Ascending aorta (tissue), 2 donors: ENCODE measurements at regions not wholly inside any gene's neighbourhood (a gene's known extent, or its start where the extent isn't known, plus 50 kb on each side); places are given as distances from the start of the nearest gene placed in this dataset.

Experiments
- DNase-seq, 2 donors: peaks; one replicate each; pipeline ENCODE4 v3.0.0-alpha.2; 2019; ENCODE audit warnings: low spot score in 2 of 2
- H3K27ac ChIP-seq, 2 donors: fragments of 200-600 bp; sonication (generic); one replicate each; pipeline ENCODE4 v1.5.1; 2016 to 2017; ENCODE audit warnings: mild to moderate bottlenecking in 1 of 2
- H3K27me3 ChIP-seq: fragments of 200-600 bp; sonication (generic); one replicate; pipeline ENCODE4 v1.5.1; 2017
- H3K36me3 ChIP-seq, 2 donors: fragments of 200-600 bp; sonication (generic); one replicate each; pipeline ENCODE4 v1.5.1; 2016
- H3K4me1 ChIP-seq, 2 donors: fragments of 200-600 bp; sonication (generic); one replicate each; pipeline ENCODE4 v1.5.1; 2016 to 2017; ENCODE audit warnings: mild to moderate bottlenecking in 1 of 2
- H3K4me3 ChIP-seq, 2 donors: fragments of 200-600 bp; sonication (generic); one replicate each; pipeline ENCODE4 v1.5.1; 2016 to 2017; ENCODE audit warnings: mild to moderate bottlenecking in 1 of 2
- H3K9me3 ChIP-seq, 2 donors: fragments of 200-600 bp; sonication (generic); one replicate each; pipeline ENCODE4 v1.5.1; 2016
- intact Hi-C: fragments of 100-400 bp; cut with DNase I; formaldehyde crosslinking; loops from one replicate; pipeline ENCODE4 v1.15.1; 2023
- TF ChIP-seq, protein P1 (sequence below), 3 experiments: fragments of 200-600 bp in 2 of 3; fragments of 450-650 bp in 1 of 3; sonication (generic) in 2 of 3; IDR thresholded peaks; one replicate each; pipeline ENCODE4 v1.5.1; 2016 to 2019; ENCODE audit warnings: antibody characterized with exemption in 3 of 3, mild to moderate bottlenecking in 1 of 3, moderate library complexity in 1 of 3

DNA sequence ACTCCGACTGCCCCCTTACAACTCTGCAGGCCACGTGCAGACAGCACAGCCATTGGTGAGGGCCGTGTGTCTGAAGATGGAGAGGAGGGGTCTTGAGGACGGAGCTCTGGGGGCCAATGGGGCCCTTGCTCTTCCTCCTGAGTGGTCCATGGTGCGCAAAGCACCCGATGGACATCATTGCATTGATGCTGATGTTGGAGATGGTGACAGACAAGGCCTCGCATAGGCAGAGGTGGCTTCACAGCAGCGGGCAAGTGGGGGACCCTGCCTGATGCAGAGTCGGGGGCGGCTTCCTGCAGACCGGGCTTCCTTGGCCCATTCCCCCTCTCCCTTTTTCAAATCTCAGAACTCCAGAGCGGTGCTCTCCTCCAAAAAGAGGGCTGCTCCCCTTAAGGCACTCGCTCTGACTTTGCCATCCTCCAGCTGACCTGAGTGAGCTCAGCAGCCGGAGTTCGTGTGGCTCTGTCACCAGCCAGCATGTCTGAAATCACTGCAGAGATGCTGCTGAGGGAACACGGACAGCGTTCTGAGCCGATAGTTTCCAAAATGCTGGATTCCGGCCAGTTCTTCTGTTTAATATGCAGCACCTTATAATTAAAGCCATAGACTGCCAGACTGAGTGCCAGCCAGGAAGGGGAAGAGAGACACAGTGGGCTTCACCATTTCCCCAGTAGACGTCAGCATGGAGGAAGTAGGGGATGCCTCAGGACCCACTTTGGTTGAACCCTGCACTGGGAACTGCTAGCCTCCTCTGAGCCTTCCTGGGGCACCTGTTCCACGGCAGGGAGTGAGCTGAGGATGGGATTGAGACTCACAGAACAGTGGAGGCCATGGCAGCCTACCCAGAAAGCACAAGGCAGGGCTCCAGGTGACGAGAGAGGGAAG lies 278.2 kb downstream of the BRD1 start:
- Histone ChIP-seq H3K9me3 (no peaks in the 10 kb centered on the region), H3K27ac (no peak overlapping the region), H3K4me3 (no peak overlapping the region), H3K36me3 (no peaks in the 10 kb centered on the region), H3K4me1 (no peaks in the 10 kb centered on the region), H3K27me3 (no peaks in the 10 kb centered on the region)
- peak in 1 of 2 donors; percentile 39 for DNase-seq
- TF ChIP-seq, protein P1, sequence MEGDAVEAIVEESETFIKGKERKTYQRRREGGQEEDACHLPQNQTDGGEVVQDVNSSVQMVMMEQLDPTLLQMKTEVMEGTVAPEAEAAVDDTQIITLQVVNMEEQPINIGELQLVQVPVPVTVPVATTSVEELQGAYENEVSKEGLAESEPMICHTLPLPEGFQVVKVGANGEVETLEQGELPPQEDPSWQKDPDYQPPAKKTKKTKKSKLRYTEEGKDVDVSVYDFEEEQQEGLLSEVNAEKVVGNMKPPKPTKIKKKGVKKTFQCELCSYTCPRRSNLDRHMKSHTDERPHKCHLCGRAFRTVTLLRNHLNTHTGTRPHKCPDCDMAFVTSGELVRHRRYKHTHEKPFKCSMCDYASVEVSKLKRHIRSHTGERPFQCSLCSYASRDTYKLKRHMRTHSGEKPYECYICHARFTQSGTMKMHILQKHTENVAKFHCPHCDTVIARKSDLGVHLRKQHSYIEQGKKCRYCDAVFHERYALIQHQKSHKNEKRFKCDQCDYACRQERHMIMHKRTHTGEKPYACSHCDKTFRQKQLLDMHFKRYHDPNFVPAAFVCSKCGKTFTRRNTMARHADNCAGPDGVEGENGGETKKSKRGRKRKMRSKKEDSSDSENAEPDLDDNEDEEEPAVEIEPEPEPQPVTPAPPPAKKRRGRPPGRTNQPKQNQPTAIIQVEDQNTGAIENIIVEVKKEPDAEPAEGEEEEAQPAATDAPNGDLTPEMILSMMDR (IDR thresholded peaks at IDR 0.05), result no peak
- intact Hi-C loops, result no loop called here

DNA sequence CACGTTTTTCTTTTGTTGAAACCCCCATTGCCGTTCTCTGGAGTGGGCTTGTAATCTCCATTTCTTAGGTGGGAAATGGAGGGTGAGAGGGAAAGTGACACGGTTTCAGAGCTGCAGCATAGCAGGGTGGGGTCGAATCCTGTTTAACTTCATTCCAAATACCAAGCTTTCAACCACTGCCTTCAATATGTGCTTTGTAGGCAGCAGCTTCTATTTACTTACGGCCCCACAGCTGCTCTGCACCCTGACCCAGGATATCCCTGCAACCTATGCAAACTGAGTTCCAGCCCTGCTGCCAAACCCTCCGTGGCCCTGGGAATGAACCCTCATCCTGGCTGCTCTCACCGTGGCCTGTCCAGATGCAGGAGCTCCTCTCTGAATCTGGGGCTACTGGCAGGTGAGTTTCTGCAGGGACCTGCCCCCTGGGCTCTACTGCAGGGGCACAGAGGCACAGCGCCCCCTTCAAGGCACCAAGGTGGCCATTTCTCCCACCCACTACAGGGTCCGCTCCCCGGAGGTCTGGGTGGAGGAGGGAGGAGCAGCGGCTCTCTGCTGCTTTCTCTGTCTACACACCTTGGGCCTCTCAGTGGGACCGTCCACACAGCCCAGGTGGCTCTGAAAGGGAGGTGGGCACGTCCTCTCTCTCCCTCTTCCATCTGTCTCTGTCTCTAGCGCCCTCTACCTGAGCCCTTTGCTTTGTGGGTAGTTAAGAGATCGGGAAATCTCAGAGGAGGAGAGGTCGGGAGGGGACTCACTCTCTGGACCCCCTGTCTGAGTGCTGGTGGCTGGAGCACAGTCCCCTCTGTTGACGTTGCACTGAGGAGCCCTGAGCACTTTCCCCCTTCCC lies 279.1 kb downstream of the BRD1 start:
- Histone ChIP-seq H3K27me3 (no peaks in the 10 kb centered on the region), H3K4me3 (no peak overlapping the region), H3K36me3 (no peaks in the 10 kb centered on the region), H3K9me3 (no peaks in the 10 kb centered on the region), H3K27ac (no peak overlapping the region), H3K4me1 (no peaks in the 10 kb centered on the region)
- TF ChIP-seq, protein P1 (IDR thresholded peaks at IDR 0.05), result no peak
- intact Hi-C loops, result no loop called here
- peak in 1 of 2 donors; percentile 41 for DNase-seq

DNA sequence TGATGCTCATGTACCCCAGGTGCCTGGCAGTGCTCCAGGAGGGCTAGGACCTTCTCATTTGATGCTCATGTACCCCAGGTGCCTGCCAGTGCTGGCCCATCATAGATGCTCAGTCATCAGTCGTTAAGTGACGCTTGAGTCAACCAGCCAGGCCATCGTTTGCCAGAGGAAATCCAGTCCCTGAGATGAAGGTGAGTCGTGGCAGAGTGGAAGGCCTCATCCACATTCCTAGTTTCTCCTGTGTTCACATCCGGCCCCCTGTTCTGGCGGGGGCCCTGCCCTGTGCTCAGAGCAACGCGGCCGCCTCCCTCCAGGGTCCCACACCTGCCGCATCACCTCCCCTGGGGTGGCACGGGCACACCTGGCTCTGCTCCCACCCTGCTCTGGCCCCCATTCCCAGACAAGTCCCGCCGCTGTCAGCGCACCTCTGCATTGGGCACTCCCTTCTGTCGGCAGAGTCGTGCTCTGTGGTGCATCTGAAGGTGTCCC lies 279.9 kb downstream of the BRD1 start:
- DNase-seq, result peak in 1 of 2 donors; percentile 48
- Histone ChIP-seq H3K4me1 (no peaks in the 10 kb centered on the region), H3K36me3 (no peaks in the 10 kb centered on the region), H3K27ac (no peak overlapping the region), H3K9me3 (no peaks in the 10 kb centered on the region), H3K27me3 (no peaks in the 10 kb centered on the region), H3K4me3 (no peak overlapping the region)
- TF ChIP-seq, protein P1 (IDR thresholded peaks at IDR 0.05), result no peak
- intact Hi-C loops, result no loop called here

DNA sequence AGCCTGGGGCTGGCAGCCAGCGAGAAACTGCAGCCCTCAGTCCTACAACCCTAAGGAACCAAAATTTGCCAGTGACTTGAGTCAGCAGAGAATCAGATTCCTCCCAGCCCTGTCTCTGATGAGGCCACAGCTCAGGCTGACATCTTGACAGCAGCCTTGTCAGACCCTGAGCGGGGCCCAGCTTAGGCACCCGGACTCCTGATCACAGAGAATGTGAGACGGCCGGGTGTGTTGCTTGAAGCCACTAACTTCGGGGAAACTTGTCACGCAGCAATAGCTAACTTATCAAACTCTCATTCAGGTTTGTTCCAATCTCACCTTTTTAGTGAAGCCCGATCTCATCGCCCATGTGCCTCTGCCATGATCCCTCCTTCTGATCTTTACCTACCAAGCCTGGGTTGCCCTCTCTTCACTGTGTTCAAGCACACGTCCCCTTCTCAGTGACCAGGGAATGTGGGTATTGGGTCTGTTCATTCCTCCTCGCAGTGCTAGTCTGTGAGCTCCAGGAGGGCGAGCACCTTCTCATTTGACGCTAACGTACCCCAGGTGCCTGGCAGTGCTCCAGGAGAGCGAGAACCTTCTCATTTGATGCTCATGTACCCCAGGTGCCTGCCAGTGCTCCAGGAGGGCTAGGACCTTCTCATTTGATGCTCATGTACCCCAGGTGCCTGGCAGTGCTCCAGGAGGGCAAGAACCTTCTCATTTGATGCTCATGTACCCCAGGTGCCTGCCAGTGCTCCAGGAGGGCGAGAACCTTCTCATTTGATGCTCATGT lies 280.7 kb downstream of the BRD1 start:
- H3K9me3 ChIP-seq, result no peaks in the 10 kb centered on the region
- no peaks in the 10 kb centered on the region for H3K36me3 ChIP-seq
- TF ChIP-seq, protein P1 (IDR thresholded peaks at IDR 0.05), result no peak
- H3K4me3 ChIP-seq, result no peak overlapping the region
- no peak overlapping the region for H3K27ac ChIP-seq
- H3K27me3 ChIP-seq, result no peaks in the 10 kb centered on the region
- peak in 1 of 2 donors; percentile 52 for DNase-seq
- H3K4me1 ChIP-seq, result no peaks in the 10 kb centered on the region
- intact Hi-C loops, result no loop called here

DNA sequence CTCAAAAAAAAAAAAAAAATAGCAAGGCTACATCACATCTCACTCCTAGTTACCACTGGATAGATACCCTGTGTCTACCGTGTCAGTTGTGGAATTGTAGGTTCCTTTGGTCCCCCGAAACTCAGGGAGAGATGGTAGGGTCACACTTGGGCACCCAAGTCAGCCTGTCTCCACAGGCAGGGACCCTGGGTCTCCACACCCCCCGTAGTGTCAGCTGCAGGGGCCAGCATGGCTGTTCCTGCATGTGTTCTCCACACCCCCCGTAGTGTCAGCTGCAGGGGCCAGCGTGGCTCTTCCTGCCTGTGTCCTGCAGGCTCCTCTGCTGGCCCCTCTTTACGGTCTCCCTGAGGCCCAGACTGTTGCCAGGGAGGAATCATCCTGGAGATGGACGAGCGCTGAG lies 282.1 kb downstream of the BRD1 start:
- no peaks in the 10 kb centered on the region for H3K9me3 ChIP-seq
- H3K36me3 ChIP-seq, result no peaks in the 10 kb centered on the region
- H3K27ac ChIP-seq, result no peak overlapping the region
- H3K4me1 ChIP-seq, result no peaks in the 10 kb centered on the region
- TF ChIP-seq, protein P1 (IDR thresholded peaks at IDR 0.05), result no peak
- peak in 1 of 2 donors; percentile 27 for DNase-seq
- no peaks in the 10 kb centered on the region for H3K27me3 ChIP-seq
- intact Hi-C loops, result no loop called here
- H3K4me3 ChIP-seq, result no peak overlapping the region
